ENCODE measurements at regions not wholly inside any gene's neighbourhood (a gene's known extent, or its start where the extent isn't known, plus 50 kb on each side); places are given as distances from the start of the nearest gene placed in this dataset.
A peak's percentile ranks its signal among the peaks of the same experiment; 100 is the strongest.
"Not testable (repeated sequence)": the region's sequence is repeated elsewhere in the genome, so short reads cannot be mapped to it uniquely, and the experiment has no call there.

GRCh38 chr14:81584495-81584894 is 50.8 kb upstream of the SEL1L start:
- DNase-seq = no peak

- DNase-seq = no peak
Measured at GRCh38 chr14:81589381-81590065, 55.9 kb upstream of the SEL1L start.

DNA sequence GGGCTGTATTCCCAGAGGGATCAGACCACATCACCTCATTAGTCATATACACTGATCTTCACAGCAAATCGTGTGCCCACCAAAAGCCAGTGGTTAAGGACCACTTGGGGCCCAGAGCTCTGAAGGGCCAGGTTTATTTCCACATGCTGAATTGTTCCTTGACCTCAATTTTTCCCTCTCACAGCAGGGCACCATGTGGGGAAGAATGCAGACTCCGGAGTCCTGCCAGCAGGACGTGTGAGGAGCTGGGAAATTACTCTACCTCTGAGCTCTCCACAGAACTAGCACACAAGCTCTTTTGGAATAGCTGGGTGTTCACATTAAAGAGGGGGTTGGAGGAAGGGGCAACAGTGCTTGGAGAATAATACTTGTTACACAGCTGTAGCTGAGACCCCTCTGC is 57.6 kb upstream of the SEL1L start:
- no peak for DNase-seq

DNA sequence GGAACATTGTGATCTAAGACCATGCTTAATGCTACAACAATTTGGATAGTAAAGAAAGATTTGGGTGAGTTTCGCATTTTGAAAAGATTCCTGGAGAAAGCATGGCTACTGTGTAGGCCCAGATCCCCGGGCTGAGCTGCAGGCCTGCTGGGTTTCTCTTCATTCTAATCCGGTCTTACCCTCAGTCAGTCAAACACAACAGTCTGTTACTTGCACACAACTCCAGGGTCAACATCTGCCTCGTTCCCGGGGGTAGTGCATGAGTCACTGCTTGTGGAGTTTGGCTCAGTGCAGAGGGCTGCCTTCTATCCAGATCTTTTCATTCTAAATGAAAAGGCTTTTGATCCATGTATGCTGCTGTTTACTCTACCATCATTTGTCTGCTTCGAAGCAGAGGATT is 60.4 kb upstream of the SEL1L start:
- no peak for DNase-seq

- no peak for DNase-seq
Measured at GRCh38 chr14:81605660-81606059, 72.0 kb upstream of the SEL1L start.

DNA sequence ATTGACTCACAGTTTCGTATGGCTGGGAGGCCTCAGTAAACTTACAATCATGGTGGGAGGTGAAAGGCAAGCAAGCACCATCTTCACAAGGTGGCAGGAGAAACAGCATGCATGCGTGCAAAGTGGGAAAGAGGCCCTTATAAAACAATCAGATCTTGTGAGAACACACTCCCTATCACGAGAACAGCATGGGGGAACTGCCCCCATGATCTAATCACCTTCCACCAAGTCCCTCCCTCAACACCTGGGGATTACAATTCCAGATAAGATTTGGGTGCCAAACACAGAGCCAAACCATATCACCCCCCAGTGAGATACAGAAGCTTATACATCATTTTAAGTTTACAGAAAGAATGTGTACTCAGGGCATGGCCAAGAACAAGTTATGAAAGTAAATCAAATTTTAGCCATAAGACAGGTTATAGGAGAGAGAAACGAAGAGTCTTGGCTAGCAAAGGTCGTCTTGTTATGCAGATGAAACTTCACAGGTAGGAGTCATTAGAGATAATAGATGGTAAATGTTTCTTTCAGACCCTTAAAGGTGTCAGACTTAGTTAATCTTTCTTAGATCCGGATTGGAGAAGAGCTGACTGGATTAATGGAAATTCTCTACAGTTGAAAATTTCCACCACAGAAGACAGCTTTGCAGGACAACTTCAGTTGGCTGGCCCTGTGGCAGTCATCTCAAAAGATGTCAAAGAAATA is 79.8 kb upstream of the SEL1L start:
- no peak for DNase-seq

DNA sequence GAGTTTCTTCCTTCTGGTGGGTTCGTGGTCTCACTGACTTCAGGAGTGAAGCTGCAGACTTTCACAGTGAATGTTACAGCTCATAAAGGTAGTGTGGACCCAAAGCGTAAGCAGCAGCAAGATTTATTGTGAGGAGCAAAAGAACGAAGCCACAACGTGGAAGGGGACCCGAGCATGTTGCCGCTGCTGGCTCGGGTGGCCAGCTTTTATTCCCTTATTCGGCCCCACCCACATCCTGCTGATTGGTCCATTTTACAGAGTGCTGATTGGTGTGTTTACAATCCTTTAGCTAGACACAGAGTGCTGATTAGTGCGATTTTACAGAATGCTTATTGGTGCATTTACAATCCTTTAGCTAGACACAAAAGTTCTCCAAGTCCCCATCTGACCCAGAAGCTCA is 80.6 kb upstream of the SEL1L start:
- not testable (repeated sequence) for DNase-seq

DNA sequence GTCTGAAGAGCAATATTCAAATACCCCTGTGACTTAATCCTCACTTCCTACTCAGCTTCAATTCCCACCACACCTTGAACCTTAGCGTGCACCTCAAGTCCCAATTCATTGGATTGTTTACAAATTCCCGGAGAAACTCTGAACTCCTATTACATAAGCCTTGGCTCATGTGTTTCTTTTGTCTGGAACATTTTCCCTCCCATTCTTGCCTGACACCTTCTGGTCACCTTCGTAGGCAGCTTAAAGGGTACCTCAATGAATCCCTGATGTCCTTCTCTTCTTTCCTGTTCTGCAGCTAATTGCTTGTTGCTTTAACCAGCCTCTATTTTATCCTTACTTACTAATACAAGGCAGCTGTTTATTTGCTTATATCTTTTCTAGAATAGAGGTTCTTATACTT is 85.0 kb upstream of the SEL1L start:
- DNase-seq = no peak

DNA sequence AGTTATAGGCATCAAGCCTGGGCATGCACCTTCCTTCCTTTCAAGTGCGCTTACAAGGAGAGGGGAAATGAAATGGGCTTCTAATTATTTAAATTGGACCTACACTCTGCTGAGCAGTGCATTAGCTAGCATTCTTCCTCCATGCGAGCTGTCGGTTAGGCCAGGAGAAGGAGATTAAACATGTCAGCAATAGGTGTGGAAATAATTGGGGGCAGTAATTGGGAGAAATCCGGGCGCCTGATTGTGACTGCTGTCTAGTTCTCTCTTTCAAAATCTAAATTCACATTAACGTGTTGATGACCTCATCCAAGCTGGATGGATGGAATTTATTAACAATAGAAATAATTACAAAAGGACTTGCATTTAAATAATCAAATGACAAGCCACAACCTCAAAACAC is 86.2 kb upstream of the SEL1L start:
- DNase-seq = no peak

- peak; percentile 17 for DNase-seq
Measured at GRCh38 chr14:81623771-81624396, 90.2 kb upstream of the SEL1L start.

DNA sequence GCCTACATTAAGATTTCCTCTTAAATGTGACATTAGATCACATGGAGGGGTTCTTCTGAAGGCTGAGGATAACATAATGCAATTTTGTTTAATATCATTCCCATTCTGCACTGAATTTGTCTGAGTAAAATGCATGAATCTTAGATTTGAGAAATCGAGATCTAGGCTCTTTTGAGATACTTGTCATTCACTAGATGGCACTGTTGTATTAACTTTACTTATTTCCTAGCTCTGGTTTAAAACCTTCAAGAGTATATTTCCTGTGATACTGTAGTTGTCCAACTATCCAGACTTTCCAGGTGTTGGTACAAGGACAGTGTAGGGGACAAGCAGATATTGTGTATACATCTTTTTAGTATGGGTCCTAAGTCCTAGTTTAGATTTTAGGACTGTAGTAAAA is 91.7 kb upstream of the SEL1L start:
- DNase-seq = peak; percentile 45

DNA sequence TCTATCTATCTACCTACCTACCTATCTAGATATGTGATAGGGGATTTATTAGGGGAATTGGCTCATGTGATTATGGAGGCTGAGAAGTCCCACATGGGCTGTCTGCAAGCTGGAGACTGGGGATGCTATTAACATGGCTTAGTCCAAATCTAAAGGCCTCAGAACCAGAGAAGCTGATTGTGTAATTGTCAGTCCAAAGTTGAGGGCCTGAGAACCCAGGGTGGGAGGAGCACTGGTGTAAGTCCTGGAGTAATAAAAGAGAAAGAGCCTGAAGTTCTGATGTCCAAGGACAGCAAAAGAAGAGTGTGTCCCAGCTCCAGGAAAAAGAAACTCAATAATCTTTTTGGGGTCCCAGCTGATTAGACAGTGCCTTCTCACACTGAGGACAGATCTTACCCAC is 98.5 kb upstream of the SEL1L start:
- DNase-seq = no peak

DNA sequence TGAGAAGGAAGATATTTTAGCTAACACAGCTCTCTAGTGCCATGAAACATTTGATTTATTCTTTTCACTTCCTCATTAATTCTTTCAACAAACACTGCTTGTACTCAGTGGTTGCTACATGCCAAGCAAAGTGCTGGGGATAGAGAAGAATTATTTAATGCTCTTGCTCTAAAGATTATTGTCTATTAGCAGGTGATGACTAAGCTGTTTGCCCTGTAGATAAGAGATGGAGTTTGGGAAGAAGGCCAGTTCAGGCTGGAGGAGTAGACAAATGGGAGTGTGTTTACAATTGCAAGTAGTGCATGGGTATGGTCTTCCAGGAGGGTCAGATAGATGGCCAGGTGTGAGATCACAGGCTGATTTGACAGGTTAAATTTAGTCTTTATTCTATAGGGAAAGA is 99.8 kb upstream of the SEL1L start:
- DNase-seq = no peak

DNA sequence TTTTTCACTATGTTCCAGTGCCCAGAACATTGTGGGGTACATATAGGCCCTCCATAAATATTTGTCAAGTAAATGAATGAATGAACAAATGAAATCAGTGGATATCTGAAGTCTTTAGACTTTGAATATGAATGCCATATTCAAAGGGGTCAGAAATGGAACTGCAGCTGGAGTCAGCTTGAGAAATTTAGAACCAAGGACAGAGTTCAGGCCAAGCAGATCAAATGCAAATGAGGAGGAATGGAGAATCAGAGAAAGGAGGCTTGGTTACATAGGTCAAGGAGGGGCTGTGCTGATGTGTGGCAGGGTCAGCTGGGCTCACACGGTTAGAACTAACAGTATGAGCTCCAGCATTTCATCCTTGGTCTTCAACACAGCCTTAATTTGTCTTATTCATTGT is 104.0 kb upstream of the SEL1L start:
- no peak for DNase-seq

DNA sequence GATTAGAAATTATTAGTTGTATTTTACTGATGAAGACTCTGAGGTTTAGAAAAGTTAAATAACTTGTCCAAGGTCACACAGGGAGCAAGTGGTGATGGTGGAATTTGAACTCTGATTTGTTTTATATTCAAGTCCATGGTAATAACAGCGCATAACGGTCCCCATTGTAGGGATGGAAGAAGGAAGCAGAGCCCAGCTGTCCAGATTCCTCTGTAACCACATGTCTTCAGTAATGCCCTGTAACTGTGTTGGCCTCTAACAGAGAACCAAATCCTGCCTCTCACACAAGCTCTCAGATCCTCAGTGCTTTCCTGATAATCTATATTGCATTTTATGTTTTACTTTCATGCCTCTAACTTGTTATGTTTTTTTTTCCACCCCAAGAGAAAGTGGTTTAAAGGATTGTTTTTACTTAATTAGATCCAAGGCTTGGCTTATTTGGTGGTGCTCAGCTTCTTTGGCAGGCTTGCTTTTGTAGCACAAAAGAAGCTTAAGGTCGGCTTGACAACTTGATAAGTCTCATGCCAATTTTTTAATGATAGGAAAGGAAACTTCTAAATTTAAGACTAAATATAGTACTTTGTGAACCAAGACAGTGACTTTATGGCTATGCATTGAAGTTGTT is 105.1 kb upstream of the SEL1L start:
- DNase-seq = no peak

DNA sequence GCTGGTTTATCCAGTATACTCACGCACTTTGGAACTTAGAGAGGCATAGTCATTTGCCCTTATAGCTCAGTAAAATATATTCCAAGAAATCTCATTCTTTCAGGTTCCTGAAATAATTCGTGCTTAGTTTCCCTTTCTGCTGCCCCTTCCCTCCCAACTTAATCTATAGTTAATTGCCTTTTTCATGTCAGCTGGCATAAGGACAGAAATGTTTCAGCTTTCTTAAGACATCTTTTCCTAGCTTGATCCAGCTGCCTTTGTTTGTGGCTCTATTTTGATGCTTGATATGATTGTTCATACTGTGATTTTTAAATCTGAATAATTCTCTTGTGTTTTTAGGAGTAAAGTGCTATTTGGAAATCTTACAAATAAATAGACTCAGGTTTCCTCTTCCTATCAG is 120.0 kb upstream of the SEL1L start:
- DNase-seq = no peak

GRCh38 chr14:81655423-81656314 is 122.0 kb upstream of the SEL1L start:
- DNase-seq = no peak

DNA sequence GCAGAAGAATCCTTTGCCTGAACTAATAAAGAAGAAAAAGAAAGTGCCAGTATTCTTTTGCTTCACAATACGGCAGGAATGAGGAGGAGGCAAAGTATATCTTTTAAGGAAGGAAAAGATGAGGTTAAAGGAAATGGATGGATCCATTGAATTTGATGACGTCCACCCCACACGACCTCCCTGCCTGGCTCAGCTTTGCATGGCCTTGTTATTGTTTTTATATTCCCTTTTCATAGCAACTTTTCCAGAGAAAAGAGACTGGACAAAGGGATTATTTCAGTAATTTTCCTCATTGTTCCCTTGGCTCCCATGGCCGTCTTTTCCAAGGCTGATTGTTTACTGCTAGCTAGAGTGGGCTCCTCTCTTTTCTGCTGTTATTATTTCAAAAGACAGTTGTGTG is 123.2 kb upstream of the SEL1L start:
- DNase-seq = no peak

DNA sequence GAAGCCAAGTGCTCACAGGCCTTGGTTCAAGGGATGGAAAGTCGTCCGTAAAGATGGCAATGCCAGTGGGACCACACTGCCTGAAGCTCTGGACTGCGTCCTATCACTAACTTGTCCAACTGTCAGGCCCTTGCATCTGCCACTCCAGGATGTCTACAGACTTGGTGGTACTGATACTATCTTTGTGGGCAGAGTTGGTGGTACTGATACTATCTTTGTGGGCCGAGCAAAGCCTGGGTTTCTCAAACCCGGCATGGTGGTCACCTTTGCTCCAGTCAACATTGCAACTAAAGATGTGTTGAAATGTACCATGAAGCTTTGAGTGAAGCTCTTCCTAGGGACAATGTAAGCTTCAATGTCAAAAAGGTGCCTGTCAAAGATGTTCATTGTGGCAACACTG is 128.4 kb upstream of the SEL1L start:
- no peak for DNase-seq

DNA sequence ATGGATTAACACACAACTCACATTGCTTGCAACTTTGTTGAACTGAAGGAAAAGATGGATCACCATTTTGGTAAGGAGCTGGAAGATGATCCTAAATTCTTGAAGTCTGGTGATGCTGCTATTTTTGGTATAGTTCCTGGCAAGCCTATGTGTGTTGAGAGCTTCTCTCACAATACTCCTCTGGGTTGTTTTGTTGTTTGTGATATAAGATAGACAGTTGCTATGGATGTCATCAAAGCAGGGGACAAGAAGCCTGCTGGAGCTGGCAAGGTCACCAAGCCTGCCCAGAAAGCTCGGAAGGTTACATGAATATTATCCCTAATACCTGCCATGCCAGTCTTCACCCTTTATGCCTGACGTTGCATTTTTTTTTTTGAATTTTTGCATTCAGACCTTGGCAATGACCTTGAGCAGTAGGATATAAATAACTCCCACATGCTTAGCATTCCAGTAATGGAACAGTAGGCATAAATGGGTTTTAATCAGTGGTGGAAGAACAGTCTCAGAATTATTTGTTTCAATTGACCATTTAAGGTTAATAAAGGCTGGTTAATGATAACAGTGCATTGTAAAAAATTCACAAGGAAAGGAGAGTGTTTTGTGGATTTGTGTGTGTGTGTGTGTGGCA is 129.0 kb upstream of the SEL1L start:
- DNase-seq = no peak

GRCh38 chr14:81668626-81669274 is 135.1 kb upstream of the SEL1L start:
- DNase-seq = no peak

GRCh38 chr14:81669308-81669707 is 135.7 kb upstream of the SEL1L start:
- peak; percentile 20 for DNase-seq

All from NCI-H146 (cell line).